ENCODE measurements at regions not wholly inside any gene's neighbourhood (a gene's known extent, or its start where the extent isn't known, plus 50 kb on each side); places are given as distances from the start of the nearest gene placed in this dataset.

DNA sequence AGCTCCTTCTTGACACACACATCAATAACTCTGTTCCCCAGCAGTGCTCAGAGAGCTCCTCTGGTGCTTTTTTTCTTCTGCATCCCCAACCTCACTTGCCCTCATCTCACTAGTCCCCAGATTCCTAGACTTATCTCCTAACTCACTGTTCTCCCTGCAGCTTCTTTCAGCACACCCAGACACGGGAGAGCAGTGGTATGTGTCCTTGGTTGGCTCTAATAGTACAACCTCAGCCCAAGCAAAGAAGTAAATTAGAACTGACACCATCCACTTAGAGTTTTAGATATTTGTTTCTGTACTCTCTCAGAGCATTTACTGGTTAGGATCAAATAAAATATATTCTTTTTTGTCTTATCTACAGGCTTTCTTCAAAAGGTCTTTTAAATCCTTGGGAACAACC lies 201.4 kb upstream of the SNX7 start:
- TF ChIP-seq FOXM1 (IDR thresholded peaks at IDR 0.05; ENCODE audit: borderline replicate concordance) (no peak), BHLHE40 (IDR thresholded peaks at IDR 0.05; ENCODE audit: borderline replicate concordance) (no peak), TARDBP (IDR thresholded peaks at IDR 0.05) (no peak), ZNF384 (IDR thresholded peaks at IDR 0.05) (no peak), LEF1 (IDR thresholded peaks at IDR 0.05; ENCODE audit: borderline replicate concordance) (no peak), FOXK2 (IDR thresholded peaks at IDR 0.05) (no peak), SUZ12 (IDR thresholded peaks at IDR 0.05) (no peak), ELF4 (IDR thresholded peaks at IDR 0.05) (no peak)
- TF ChIP-seq, protein P1, sequence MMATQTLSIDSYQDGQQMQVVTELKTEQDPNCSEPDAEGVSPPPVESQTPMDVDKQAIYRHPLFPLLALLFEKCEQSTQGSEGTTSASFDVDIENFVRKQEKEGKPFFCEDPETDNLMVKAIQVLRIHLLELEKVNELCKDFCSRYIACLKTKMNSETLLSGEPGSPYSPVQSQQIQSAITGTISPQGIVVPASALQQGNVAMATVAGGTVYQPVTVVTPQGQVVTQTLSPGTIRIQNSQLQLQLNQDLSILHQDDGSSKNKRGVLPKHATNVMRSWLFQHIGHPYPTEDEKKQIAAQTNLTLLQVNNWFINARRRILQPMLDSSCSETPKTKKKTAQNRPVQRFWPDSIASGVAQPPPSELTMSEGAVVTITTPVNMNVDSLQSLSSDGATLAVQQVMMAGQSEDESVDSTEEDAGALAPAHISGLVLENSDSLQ (IDR thresholded peaks at IDR 0.05): no peak
